ENCODE measurements at regions not wholly inside any gene's neighbourhood (a gene's known extent, or its start where the extent isn't known, plus 50 kb on each side); places are given as distances from the start of the nearest gene placed in this dataset.
"Not testable (repeated sequence)": the region's sequence is repeated elsewhere in the genome, so short reads cannot be mapped to it uniquely, and the experiment has no call there.

DNA sequence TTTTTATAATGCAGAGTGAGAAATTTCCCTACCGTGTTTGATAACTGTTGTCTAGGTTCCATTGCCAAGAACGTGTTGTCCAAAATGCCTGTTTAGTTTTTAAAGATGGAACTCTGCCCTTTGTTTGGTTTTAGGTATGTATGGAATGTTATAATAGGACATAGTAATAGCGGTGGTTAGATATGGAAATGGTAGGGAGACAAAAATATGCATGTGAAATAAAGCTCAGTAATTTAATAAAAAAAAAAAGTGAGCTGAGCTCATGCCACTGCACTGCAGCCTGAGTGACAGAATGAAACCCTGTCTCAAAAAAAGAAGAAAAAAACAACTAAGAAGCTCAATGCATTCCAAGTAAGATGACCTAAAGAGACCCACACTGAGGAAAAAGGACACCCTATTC, 72.9 kb downstream of the ZNF783 start:
- in situ Hi-C loops (cut with HindIII; ENCODE audit: low sequenced_read_pairs), result no loop called here

DNA sequence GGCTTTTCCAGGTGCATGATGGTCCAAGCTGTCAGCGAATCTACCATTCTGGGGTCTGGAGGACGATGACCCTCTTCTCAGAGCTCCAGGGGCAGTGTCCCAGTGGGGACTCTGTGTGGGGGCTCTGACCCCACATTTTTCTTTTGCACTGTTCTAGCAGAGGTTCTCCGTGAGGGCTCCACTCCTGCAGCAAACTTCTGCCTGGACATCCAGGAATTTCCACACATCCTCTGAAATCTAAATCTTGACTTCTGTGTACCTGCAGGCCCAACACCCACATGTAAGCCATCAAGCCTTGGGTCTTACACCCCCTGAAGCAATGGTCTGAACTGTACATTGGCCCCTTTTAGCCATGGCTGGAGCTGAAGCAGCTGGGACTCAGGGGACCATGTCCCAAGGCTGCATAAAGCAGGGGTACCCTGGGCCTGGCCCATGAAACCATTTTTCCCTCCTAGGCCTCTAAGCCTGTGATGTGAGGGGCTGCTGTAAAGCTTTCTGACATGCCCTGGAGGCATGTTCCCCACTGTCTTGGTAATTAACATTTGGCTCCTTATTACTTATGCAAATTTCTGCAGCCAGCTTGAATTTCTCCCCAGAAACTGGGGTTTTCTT, 86.9 kb downstream of the ZNF783 start:
- in situ Hi-C loops (cut with HindIII; ENCODE audit: low sequenced_read_pairs), result no loop called here

DNA sequence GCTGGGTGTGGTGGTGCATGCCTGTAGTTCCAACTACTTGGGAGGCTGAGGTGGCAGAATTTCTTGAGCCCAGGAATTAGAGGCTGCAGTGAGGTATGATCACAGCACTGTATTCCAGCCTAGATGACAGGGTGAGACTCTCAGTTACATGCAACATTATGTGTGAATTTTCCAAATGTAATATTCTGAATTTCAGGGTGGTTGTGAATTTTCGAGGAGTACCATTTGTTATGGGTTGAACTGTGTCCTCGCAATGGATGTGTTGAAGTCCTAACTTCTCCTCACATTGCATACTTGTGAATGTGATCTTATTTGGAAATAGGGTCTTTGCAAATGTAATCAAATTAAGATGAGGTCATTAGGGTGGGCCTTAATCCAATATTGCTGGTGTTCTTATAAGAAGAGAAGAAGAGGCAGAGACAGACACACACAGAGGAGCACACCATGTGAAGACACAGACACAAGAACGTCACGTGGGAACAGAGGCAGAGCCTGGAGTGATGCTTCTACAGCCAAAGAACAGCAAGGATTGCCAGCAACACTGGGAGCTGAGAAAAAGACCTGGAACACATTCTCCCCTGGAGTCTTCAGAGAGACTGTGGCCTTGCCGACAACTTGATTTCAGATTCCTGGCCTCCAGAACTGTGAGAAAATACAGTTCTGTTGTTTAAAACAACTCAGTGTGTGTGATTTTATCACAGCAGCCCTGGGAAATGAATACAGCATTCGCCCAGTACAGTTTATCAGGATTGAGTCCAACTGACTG, 91.9 kb downstream of the ZNF783 start:
- in situ Hi-C loops (cut with HindIII; ENCODE audit: low sequenced_read_pairs), result no loop called here

DNA sequence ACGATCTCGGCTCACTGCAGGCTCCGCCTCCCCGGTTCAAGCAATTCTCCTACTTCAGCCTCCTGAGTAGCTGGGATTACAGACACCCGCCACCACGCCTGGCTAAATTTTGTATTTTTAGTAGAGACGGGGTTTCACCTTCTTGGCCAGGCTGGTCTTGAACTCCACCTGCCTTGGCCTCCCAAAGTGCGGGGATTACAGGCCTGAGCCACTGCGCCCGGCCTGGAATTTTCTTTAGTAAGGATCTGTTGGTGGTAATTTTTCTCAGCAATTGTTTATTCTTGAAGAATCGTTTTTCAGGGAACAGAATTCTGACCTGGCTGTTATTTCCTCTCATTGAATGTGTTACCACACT, 93.0 kb downstream of the ZNF783 start:
- in situ Hi-C loops (cut with HindIII; ENCODE audit: low sequenced_read_pairs), result not testable (repeated sequence)

DNA sequence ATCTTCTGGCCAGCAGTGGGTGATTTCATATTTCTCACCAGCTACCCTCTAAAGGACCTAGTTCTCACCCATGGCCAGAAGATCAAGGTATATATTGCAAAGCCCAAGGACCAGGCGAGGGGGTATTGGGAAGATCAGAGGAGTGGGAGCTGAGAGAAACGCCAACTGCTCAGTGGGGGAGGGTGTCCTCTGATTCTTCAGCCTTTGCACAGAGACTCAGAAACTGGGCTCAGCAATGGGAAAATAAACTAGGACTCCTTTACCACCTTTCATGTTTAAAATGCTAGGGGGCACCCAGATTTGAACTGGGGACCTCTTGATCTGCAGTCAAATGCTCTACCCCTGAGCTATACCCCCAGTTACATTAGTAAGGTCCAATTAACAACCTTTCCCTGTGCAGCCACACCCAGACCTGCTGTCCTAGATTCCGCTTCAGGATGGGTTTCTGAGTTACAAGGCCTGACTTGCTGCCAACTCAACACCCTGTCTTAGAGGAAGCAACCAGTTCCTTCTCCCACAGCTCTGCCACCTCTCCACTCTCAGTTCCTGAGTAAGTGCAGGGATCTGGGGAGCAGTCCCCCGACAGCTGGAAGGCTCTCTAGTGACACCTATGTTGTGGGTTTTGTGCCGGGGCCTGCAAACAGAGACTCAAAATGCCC, 93.5 kb downstream of the ZNF783 start:
- in situ Hi-C loops (cut with HindIII; ENCODE audit: low sequenced_read_pairs), result no loop called here

DNA sequence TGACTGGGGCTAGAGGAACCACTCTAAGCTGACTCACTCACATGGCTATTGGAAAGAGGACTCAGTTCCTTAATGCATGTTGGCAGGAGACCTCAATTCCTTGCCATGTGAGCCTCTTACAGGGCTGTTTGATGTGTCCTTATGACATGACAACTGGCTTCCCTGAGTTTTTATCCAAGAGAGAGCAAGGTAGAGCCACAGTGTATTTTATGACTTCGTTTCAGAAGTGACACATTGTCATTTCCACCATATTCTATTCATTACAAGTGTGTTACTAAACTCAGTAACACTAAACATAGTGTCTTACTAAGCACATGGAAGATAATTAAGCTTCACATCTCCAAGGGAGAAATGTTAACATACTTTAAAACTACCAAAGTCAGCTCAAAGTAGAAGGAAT, 98.2 kb downstream of the ZNF777 start:
- in situ Hi-C loops (cut with HindIII; ENCODE audit: low sequenced_read_pairs), result loop anchor here (5.0 kb wide), 2 partner anchors 35 to 50 kb away; no protein-coding TSS in a partner anchor

DNA sequence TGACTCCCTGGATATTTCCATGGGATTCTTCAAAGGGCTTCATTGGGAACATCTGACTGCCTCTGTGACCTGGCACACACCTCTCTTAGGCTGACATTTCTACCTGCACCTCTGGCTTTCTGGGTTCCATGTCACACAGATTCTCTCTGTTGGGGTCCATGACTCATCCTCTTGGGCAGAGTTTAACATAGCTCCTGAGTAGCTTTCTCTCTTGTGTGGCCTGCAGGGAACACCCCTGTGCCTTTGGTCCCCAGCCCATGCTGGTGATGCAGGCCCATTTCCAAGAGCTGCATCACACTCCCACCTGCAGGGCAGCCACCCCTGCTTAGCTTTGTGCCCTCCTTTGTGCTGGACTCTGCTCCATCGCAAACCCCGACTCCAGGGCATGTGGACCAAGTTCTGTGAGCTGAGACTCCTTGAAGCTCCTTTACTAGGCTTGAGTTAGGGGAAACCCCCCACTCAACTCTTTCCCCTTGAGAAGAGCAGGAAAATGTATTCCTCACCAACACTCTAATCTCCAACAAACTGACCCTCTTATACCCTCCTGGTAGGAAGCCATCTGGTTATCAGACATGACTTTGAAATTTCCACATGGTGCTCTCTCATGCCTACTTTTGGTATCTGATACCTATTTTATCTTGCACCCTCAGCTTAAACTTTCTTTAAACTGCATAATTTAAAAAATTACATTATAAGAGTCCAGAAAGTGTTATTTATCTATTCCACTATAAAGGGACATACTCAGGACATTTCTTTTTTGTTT, 93.3 kb downstream of the ZNF777 start:
- in situ Hi-C loops (cut with HindIII; ENCODE audit: low sequenced_read_pairs), result no loop called here

DNA sequence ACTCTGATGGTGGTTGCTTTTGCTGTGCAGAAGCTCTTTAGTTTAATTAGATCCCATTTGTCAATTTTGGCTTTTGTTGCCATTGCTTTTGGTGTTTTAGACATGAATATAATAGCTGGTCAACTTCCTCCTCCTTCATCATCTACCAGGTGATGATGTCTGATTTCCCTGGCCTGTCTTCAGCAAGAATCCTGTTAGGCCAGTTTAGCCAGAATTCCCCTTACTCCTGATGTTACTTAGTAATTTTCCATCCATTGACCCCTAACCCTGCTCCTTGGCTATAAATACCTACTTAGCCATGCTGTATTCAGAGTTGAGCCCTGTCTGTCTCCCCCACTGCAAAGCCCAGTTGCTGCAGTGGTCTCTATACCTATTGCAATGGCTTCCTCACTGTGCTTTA, 91.4 kb downstream of the ZNF777 start:
- in situ Hi-C loops (cut with HindIII; ENCODE audit: low sequenced_read_pairs), result no loop called here

DNA sequence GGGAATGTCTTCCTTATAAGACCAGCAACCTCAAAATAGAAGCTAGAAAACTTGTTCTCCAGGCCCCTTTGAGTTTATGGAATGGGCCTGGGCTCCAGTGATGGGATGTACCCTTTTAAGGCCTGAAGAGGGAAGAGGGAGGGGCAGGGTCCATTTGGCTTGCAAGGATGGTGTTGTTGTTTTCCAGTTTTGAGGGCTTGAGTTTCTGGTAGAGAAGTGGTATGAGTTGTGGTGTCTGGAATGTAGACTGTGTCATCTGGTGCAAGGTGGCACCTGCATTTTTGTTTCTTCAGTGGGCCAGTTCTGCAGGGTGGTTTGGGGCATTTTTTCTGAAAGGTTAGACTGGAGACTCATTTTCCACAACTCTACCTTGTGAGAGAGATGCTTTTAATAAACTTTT, 90.1 kb downstream of the ZNF777 start:
- in situ Hi-C loops (cut with HindIII; ENCODE audit: low sequenced_read_pairs), result no loop called here

DNA sequence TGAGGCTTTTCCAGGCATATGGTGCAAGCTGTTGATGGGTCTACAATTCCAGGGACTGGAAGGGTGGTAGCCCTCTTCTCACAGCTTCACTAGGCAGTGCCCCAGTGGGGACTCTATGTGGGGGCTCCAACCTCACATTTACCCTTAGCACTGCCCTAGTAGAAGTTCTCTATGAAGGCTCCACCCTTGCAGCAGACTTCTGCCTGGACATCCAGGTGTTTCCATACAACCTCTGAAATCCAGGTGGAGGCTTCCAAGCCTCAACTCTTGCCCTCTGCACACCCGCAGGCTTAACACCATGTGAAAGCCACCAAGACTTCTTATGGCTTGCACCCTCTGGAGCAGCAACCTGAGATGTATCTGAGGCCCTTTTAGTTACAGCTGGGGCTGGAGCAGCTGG, 87.8 kb downstream of the ZNF777 start:
- in situ Hi-C loops (cut with HindIII; ENCODE audit: low sequenced_read_pairs), result no loop called here

DNA sequence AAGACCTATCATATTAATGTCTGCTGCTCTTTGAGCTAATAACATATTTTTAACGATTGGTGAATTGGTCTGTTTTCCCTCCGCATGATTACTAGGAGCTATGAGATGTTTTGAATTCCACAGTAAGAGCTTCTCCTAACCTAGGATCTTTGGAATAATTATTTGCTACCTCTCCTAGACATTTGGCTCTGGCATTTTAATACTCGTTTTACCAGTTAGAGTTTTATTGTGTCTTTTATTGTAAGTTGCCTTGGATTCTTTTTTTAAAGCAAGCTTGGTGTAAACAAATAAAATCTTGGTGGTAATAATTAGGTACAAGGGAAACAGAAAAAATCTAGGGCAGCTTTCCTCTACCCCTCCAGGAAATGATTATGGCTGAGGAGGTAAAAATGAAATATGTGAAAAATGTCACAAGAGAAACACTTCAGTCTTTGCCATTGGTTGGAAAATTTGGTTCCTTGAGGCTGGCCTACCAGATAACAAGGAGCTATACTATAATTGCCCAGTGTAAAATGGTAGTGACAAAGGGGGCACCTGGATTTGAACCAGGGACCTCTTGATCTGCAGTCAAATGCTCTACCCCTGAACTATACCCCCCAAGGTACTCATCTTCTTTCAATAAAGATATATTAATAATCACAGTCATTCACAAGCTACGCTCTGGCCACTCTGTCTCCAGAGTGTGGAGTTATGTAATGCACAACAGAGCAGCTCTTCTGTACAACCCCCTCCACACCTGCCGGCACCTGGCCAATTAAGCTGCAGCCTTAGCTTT, 85.4 kb downstream of the ZNF777 start:
- in situ Hi-C loops (cut with HindIII; ENCODE audit: low sequenced_read_pairs), result no loop called here

DNA sequence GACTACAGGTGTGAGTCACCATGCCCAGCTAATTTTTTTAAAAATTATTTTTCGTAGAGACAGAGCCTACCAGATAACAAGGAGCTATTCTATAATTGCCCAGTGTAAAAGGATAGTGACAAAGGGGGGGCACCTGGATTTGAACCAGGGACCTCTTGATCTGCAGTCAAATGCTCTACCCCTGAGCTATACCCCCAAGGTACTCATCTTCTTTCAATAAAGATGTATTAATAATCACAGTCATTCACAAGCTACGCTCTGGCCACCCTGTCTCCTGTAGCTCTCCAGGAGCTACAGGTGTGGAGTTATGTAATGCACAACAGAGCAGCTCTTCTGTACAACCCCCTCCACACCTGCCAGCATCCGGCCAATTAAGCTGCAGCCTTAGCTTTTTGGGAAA, 83.5 kb downstream of the ZNF777 start:
- in situ Hi-C loops (cut with HindIII; ENCODE audit: low sequenced_read_pairs), result no loop called here

DNA sequence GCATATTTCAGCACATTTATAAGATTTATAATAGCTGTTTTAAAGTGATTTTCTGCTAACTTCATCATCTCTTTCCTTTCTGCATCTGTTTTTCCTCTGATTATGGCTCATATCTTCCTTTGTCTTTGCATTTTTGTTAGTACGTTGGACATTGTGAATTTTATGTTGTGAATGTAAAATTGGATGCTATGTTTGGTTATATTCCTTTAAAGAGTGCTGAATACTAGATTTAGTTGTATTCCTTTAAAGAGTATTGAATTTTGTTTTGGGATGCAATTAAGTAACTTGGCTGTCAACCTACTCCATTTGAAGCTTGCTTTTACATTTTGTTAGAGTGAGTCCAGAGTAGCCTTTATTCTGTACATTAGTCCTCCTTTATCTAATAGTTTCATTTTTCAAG, 81.2 kb downstream of the ZNF777 start:
- in situ Hi-C loops (cut with HindIII; ENCODE audit: low sequenced_read_pairs), result no loop called here

DNA sequence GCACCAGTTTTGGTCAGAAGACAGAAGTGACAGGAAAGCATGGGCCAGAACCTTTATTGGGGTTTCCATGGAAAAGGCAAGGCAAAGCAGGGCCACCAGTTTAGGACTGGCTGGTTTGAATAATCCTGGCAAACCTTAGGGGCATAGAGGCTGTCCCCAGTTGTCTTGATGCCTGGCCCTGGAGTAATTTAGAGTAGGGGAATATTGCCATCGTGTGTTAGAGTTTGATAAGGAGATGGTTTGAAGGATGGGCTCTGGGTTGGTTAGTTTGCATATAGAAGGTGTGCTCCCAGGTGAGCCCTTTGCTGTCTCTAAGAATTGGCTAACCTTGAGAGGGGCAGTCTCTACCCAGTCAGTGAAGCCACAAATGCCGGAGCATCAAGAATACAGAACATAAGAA, 79.6 kb downstream of the ZNF777 start:
- in situ Hi-C loops (cut with HindIII; ENCODE audit: low sequenced_read_pairs), result no loop called here
